ENCODE measurements at regions not wholly inside any gene's neighbourhood (a gene's known extent, or its start where the extent isn't known, plus 50 kb on each side); places are given as distances from the start of the nearest gene placed in this dataset.
A peak's percentile ranks its signal among the peaks of the same experiment; 100 is the strongest.
"Not testable (repeated sequence)": the region's sequence is repeated elsewhere in the genome, so short reads cannot be mapped to it uniquely, and the experiment has no call there.

DNA sequence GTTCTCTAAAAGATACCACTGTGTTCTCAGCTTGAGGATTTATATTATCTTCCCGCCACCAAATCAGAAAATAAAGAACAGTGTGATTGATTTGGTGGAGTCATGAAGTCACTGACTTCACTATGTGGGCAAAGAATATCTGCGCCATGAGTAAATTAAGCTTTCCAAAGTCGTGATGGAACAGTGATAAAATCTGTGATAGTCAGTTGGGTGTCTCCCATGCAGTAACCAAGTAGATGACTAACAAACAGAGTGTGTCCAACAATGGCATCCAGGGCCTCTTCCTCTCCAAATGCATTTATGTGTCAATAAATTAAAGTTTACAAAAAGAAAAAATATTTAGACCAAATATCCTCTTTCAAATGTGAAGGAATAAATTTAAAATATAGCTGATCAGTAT, 87.0 kb upstream of the DST start:
- TF ChIP-seq, protein P1, sequence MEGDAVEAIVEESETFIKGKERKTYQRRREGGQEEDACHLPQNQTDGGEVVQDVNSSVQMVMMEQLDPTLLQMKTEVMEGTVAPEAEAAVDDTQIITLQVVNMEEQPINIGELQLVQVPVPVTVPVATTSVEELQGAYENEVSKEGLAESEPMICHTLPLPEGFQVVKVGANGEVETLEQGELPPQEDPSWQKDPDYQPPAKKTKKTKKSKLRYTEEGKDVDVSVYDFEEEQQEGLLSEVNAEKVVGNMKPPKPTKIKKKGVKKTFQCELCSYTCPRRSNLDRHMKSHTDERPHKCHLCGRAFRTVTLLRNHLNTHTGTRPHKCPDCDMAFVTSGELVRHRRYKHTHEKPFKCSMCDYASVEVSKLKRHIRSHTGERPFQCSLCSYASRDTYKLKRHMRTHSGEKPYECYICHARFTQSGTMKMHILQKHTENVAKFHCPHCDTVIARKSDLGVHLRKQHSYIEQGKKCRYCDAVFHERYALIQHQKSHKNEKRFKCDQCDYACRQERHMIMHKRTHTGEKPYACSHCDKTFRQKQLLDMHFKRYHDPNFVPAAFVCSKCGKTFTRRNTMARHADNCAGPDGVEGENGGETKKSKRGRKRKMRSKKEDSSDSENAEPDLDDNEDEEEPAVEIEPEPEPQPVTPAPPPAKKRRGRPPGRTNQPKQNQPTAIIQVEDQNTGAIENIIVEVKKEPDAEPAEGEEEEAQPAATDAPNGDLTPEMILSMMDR (IDR thresholded peaks at IDR 0.05; ENCODE audit: insufficient read depth, low read length), result no peak

DNA sequence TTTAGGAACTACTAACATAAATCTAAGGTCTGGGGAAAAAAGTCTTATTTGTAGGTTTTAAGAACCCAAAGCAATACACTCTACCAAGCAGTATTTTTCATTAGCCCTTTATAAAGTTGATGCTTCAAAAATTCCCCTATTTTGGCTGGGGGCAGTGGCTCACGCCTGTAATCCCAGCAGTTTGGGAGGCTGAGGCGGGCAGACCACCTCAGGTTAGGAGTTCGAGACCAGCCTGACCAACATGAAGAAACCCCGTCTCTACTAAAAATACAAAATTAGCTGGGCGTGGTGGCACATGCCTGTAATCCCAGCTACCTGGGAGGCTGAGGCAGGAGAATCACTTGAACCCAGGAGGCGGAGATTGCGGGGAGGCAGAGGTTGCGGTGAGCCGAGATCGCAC, 86.5 kb upstream of the DST start:
- not testable (repeated sequence) for DNase-seq (ENCODE audit: low read depth); H3K4me3 ChIP-seq (ENCODE audit: low read depth, low read length)

More for the DNA sequence above, 87.0 kb upstream of the DST start:
- no peak overlapping the region for H3K4me3 ChIP-seq (ENCODE audit: low read depth, low read length)
- DNase-seq (ENCODE audit: low read depth), result peak; percentile 59

DNA sequence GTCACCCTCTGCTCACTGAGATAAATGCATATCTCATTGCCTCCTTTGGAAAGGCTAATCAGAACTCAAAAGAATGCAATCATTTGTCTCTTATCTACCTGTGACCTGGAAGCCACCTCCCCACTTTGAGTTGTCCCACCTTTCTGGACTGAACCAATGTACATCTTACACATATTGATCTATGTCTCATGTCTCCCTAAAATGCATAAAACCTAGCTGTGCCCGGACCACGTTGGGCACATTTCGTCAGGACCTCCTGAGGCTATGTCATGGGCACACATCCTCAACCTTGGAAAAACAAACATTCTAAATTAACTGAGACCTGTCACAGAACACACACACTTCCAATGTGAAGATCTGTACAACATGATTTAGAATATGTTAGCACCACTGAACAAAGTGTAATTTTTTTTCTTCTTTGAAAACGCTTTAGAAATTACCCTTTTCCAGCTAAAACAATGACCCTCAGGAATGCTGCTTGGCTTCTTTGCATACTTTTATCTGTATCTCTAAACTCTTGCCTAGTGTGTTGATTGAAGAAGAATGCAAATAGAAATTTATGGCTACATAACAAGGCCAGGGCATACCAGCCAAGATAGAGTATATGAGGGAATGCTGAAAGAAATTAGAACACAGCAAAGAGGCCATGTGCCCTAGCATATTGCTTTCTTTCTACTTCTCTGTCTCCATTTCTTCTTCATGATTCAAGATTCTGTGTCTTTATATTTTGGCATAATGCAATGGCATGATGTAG, 84.6 kb upstream of the DST start:
- TF ChIP-seq, protein P1 (IDR thresholded peaks at IDR 0.05; ENCODE audit: insufficient read depth, low read length), result no peak
- peak; percentile 85 for DNase-seq (ENCODE audit: low read depth)

DNA sequence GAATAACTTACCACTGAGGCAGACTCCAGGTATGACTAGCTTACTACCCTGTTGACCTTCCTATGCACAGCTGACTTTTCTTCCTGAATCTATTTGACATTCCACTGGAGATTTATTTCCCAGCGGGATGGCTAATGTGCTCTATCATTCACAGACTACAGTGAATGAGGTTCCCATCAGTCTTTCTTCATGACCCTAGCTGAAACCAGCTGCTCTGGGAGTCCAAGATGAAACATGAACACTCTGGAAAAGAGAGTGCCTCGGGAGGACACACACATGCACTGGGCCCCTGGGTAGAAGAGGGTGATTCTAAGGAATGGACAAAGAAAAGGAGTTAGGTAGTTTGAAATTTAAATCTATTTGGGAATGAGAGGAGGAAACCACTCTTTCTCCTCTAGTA, 82.6 kb upstream of the DST start:
- TF ChIP-seq, protein P1 (IDR thresholded peaks at IDR 0.05; ENCODE audit: insufficient read depth, low read length), result no peak
- DNase-seq (ENCODE audit: low read depth), result no peak
- no peak overlapping the region for H3K4me3 ChIP-seq (ENCODE audit: low read depth, low read length)

More for the DNA sequence above, 84.6 kb upstream of the DST start:
- no peak overlapping the region for H3K4me3 ChIP-seq (ENCODE audit: low read depth, low read length)

DNA sequence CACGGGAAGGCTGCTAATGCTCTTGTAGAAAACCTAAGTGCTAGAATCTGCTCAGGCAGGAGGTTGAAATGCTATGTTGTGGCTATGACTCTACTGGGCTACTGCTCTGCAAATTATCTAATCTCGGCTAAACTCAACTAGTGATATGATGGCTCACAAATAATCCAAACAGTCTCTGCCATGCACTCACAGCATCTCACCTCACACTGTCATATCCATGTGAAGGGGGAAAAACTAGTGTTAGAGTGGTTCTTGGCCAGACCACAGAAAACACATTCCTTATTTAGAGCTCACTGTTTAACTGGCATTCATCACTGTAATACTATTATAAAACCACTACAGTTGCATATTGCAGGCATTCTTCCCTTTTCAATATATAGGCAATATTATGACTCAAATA, 81.8 kb upstream of the DST start:
- TF ChIP-seq, protein P1 (IDR thresholded peaks at IDR 0.05; ENCODE audit: insufficient read depth, low read length), result no peak
- DNase-seq (ENCODE audit: low read depth), result peak; percentile 83
- H3K4me3 ChIP-seq (ENCODE audit: low read depth, low read length), result no peak overlapping the region

DNA sequence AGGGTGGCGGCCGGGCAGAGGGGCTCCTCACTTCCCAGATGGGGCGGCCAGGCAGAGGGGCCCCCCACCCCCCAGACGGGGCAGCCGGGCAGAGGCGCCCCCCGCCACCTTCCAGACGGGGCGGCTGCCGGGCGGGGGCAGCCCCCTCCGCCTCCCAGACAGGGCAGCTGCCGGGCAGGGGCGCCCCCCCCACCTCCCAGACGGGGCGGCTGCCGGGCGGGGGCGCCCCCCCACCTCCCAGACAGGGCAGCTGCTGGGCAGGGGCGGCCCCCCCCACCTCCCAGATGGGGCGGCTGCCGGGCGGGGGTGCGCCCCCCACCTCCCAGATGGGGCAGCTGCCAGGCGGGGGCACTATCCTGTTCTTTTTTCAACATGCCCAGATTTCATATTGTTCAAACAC, 78.2 kb upstream of the DST start:
- H3K4me3 ChIP-seq (ENCODE audit: low read depth, low read length), result no peak overlapping the region

DNA sequence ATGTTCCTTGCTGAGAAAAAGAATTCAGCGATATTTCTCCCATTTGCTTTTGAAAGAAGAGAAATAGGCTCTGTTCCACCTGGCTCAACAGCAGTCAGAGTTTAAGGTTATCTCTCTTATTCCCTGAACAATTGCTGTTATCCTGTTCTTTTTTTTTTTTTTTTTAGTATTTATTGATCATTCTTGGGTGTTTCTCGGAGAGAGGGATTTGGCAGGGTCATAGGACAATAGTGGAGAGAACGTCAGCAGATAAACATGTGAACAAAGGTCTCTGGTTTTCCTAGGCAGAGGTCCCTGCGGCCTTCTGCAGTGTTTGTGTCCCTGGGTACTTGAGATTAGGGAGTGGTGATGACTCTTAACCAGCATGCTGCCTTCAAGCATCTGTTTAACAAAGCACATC, 77.5 kb upstream of the DST start:
- DNase-seq (ENCODE audit: low read depth); H3K4me3 ChIP-seq (ENCODE audit: low read depth, low read length): not testable (repeated sequence)

More for the DNA sequence above, 78.2 kb upstream of the DST start:
- DNase-seq (ENCODE audit: low read depth), result no peak
- TF ChIP-seq, protein P1 (IDR thresholded peaks at IDR 0.05; ENCODE audit: insufficient read depth, low read length), result no peak

DNA sequence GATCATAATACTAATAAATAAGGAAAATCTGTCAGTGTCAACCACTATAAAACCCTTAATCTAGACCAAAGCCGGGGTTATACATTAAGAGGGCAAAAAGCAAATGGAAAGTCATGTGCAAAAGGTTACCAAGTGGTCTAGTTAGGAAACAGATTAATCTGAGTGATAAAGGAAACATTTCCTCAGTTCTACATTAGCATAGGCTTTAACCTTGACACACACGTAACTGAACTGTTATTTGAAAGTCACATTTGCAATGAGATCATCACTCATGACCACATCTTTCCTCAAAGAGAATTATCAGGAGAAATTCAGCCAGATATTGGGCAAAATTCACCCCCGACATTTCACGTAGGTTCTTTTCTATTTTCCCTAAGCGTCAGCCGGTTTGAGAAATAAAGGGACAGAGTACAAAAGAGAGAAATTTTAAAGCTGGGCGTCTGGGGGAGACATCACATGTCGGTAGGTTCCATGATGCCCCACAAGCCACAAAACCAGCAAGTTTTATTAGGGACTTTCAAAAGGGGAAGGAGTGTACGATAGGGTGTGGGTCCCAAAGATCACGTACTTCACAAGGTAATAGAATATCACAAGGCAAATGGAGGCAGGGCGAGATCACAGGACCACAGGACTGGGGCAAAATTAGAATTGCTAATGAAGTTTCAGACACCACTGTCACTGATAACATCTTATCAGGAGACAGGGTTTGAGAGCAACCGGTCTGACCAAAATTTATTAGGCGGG, 76.8 kb upstream of the DST start:
- DNase-seq (ENCODE audit: low read depth), result not testable (repeated sequence)

More for the DNA sequence above, 76.8 kb upstream of the DST start:
- not testable (repeated sequence) for H3K4me3 ChIP-seq (ENCODE audit: low read depth, low read length)

Data from fibroblast of the aortic adventitia (primary cell).